Vagina (tissue), 2 donors: ENCODE measurements at regions not wholly inside any gene's neighbourhood (a gene's known extent, or its start where the extent isn't known, plus 50 kb on each side); places are given as distances from the start of the nearest gene placed in this dataset.

Experiments
- DNase-seq, 2 donors: peaks; one replicate each; pipeline ENCODE4 v3.0.0-alpha.2; 2017; ENCODE audit errors: extremely low spot score in 2 of 2
- H3K27ac ChIP-seq: fragments of 200-600 bp; sonication (generic); one replicate; pipeline ENCODE4 v1.5.1; 2019
- H3K27me3 ChIP-seq: fragments of 200-600 bp; sonication (generic); one replicate; pipeline ENCODE4 v1.5.1; 2019
- H3K36me3 ChIP-seq, 2 donors: fragments of 200-600 bp; sonication (generic); one replicate each; pipeline ENCODE4 v1.5.1; 2017 to 2019
- H3K4me1 ChIP-seq: fragments of 200-600 bp; sonication (generic); one replicate; pipeline ENCODE4 v1.5.1; 2019
- H3K4me3 ChIP-seq, 2 donors: fragments of 200-600 bp; sonication (generic); 1 replicate in 1 of 2; 2 replicates in 1 of 2; pipeline ENCODE4 v1.5.1; 2016 to 2019
- H3K9me3 ChIP-seq: fragments of 200-600 bp; sonication (generic); one replicate; pipeline ENCODE4 v1.5.1; 2019
- CTCF ChIP-seq, 3 experiments: fragments of 450-650 bp in 2 of 3; fragments of 200-600 bp in 1 of 3; sonication (generic) in 1 of 3; IDR thresholded peaks; one replicate each; pipeline ENCODE4 v1.5.1; 2017 to 2019; ENCODE audit warnings: antibody characterized with exemption in 3 of 3, mild to moderate bottlenecking in 2 of 3, moderate library complexity in 2 of 3
- POLR2A ChIP-seq, 2 donors: fragments of 450-650 bp; IDR thresholded peaks; one replicate each; pipeline ENCODE4 v1.6.1; 2017; ENCODE audit warnings: antibody characterized with exemption in 2 of 2, mild to moderate bottlenecking in 2 of 2, moderate library complexity in 2 of 2
- POLR2AphosphoS5 ChIP-seq, 2 donors: sonication (generic); formaldehyde crosslinking; IDR thresholded peaks; one replicate each; pipeline ENCODE4 v1.9.0; 2017; ENCODE audit warnings: antibody characterized with exemption in 2 of 2, mild to moderate bottlenecking in 2 of 2, low read depth in 1 of 2; ENCODE audit not compliant: insufficient read depth in 1 of 2
- intact Hi-C: fragments of 100-400 bp; cut with DNase I; formaldehyde crosslinking; loops from one replicate; pipeline ENCODE4 v1.15.1; 2023

GRCh38 chr20:11111191-11111590 is 437.4 kb upstream of the JAG1 start:
- DNase-seq = no peak
- Histone ChIP-seq H3K36me3 (no peaks in the 10 kb centered on the region), H3K27me3 (no peaks in the 10 kb centered on the region), H3K9me3 (no peaks in the 10 kb centered on the region), H3K4me1 (no peaks in the 10 kb centered on the region), H3K4me3 (no peak overlapping the region), H3K27ac (no peak overlapping the region)
- TF ChIP-seq POLR2A (IDR thresholded peaks at IDR 0.05) (no peak), POLR2AphosphoS5 (IDR thresholded peaks at IDR 0.05; ENCODE audit: insufficient read depth in 1 of 2, low read depth in 1 of 2) (no peak), CTCF (IDR thresholded peaks at IDR 0.05) (no peak)
- intact Hi-C loops = no loop called here

GRCh38 chr20:11112832-11113231 is 439.0 kb upstream of the JAG1 start:
- no peak for DNase-seq
- TF ChIP-seq CTCF (IDR thresholded peaks at IDR 0.05) (no peak), POLR2A (IDR thresholded peaks at IDR 0.05) (no peak)
- intact Hi-C loops = no loop called here
- no peaks in the 10 kb centered on the region for H3K9me3 ChIP-seq
- no peaks in the 10 kb centered on the region for H3K36me3 ChIP-seq
- H3K4me3 ChIP-seq = no peak overlapping the region
- H3K4me1 ChIP-seq = no peaks in the 10 kb centered on the region
- H3K27ac ChIP-seq = no peak overlapping the region
- H3K27me3 ChIP-seq = no peaks in the 10 kb centered on the region

GRCh38 chr20:11114382-11114781 is 440.6 kb upstream of the JAG1 start:
- TF ChIP-seq CTCF (IDR thresholded peaks at IDR 0.05) (no peak), POLR2AphosphoS5 (IDR thresholded peaks at IDR 0.05; ENCODE audit: insufficient read depth in 1 of 2, low read depth in 1 of 2) (no peak), POLR2A (IDR thresholded peaks at IDR 0.05) (no peak)
- H3K4me1 ChIP-seq = no peaks in the 10 kb centered on the region
- H3K9me3 ChIP-seq = no peaks in the 10 kb centered on the region
- H3K27ac ChIP-seq = no peak overlapping the region
- no peaks in the 10 kb centered on the region for H3K27me3 ChIP-seq
- H3K36me3 ChIP-seq = no peaks in the 10 kb centered on the region
- H3K4me3 ChIP-seq = no peak overlapping the region
- intact Hi-C loops = no loop called here
- no peak for DNase-seq

- intact Hi-C loops = no loop called here
- Histone ChIP-seq H3K4me3 (no peak overlapping the region), H3K27ac (no peak overlapping the region), H3K9me3 (no peaks in the 10 kb centered on the region), H3K36me3 (no peaks in the 10 kb centered on the region), H3K4me1 (no peaks in the 10 kb centered on the region), H3K27me3 (no peaks in the 10 kb centered on the region)
- DNase-seq = no peak
- TF ChIP-seq POLR2AphosphoS5 (IDR thresholded peaks at IDR 0.05; ENCODE audit: insufficient read depth in 1 of 2, low read depth in 1 of 2) = no peak
- no peak for TF ChIP-seq POLR2A (IDR thresholded peaks at IDR 0.05)
- no peak for TF ChIP-seq CTCF (IDR thresholded peaks at IDR 0.05)
These were observed 444.2 kb upstream of the JAG1 start for GRCh38 chr20:11117808-11118528.

GRCh38 chr20:11118802-11119380 is 445.1 kb upstream of the JAG1 start:
- no peak for DNase-seq

More at GRCh38 chr20:11118802-11119380, 445.1 kb upstream of the JAG1 start:
- no peak for TF ChIP-seq POLR2A (IDR thresholded peaks at IDR 0.05)
- TF ChIP-seq CTCF (IDR thresholded peaks at IDR 0.05) = no peak
- H3K27me3 ChIP-seq = no peaks in the 10 kb centered on the region
- no peaks in the 10 kb centered on the region for H3K4me1 ChIP-seq
- H3K36me3 ChIP-seq = no peaks in the 10 kb centered on the region
- intact Hi-C loops = no loop called here
- no peak overlapping the region for H3K27ac ChIP-seq
- H3K4me3 ChIP-seq = no peak overlapping the region
- no peaks in the 10 kb centered on the region for H3K9me3 ChIP-seq
